PC-9 (cell line): ENCODE measurements at regions not wholly inside any gene's neighbourhood (a gene's known extent, or its start where the extent isn't known, plus 50 kb on each side); places are given as distances from the start of the nearest gene placed in this dataset.
"Not testable (repeated sequence)": the region's sequence is repeated elsewhere in the genome, so short reads cannot be mapped to it uniquely, and the experiment has no call there.

Experiments used
- BruUV-seq: library from RNA; stranded (reverse); fragments of 400-500 nt; replicated peaks from 2 replicates; lab custom pipeline; 2021; lab: Mats Ljungman, UMichigan
- CTCF ChIA-PET: fragments of 300-600 bp; sonication (Branson Sonifier 250); formaldehyde crosslinking; loops from one replicate; lab custom pipeline; 2022; ENCODE audit warnings: antibody characterized with exemption; lab: Charles Lee
- POLR2A ChIA-PET: fragments of 300-600 bp; sonication (Branson Sonifier 250); formaldehyde crosslinking; loops from one replicate; lab custom pipeline; 2022; ENCODE audit warnings: antibody characterized with exemption; ENCODE audit not compliant: unreplicated experiment; lab: Charles Lee
- DNase-seq, 2 experiments: peaks; one replicate each; pipeline versions ENCODE4 v3.0.0 to v3.0.0-alpha.2; 2015 to 2022; ENCODE audit warnings: mixed read lengths in 1 of 2
- H2AFZ ChIP-seq: fragments of 200-600 bp; sonication (generic); 2 replicates; pipeline ENCODE4 v1.8.1; 2017; ENCODE audit warnings: antibody characterized with exemption
- H3F3A ChIP-seq: fragments of 200-600 bp; sonication (generic); 2 replicates; pipeline ENCODE4 v1.8.1; 2017; ENCODE audit warnings: antibody characterized with exemption, mild to moderate bottlenecking, low read depth; ENCODE audit not compliant: insufficient read depth
- H3K27ac ChIP-seq: fragments of 200-600 bp; sonication (generic); 2 replicates; pipeline ENCODE4 v1.6.1; 2016; ENCODE audit warnings: mixed run types
- H3K27me3 ChIP-seq: fragments of 200-600 bp; sonication (generic); 2 replicates; pipeline ENCODE4 v1.6.1; 2016; ENCODE audit warnings: low read depth, mixed run types; ENCODE audit not compliant: insufficient read depth
- H3K36me3 ChIP-seq: fragments of 200-600 bp; sonication (generic); 2 replicates; pipeline ENCODE4 v1.6.1; 2016; ENCODE audit warnings: low read depth, mixed run types
- H3K4me1 ChIP-seq: fragments of 200-600 bp; sonication (generic); replicated peaks from 2 replicates; pipeline ENCODE4 v1.6.1; 2016; ENCODE audit warnings: mixed run types; ENCODE audit not compliant: insufficient read depth
- H3K4me2 ChIP-seq: fragments of 200-600 bp; sonication (generic); 2 replicates; pipeline ENCODE4 v1.6.1; 2017; ENCODE audit warnings: mixed run types
- H3K4me3 ChIP-seq: fragments of 200-600 bp; sonication (generic); 2 replicates; pipeline ENCODE4 v1.6.1; 2016; ENCODE audit warnings: mixed run types
- H3K79me2 ChIP-seq: fragments of 200-600 bp; sonication (generic); 2 replicates; pipeline ENCODE4 v1.6.1; 2017; ENCODE audit warnings: low read depth, mixed run types
- H3K9me2 ChIP-seq: fragments of 200-600 bp; sonication (generic); 2 replicates; pipeline ENCODE4 v1.8.1; 2017; ENCODE audit warnings: mild to moderate bottlenecking; ENCODE audit not compliant: insufficient read depth
- H3K9me3 ChIP-seq: fragments of 200-600 bp; sonication (generic); 2 replicates; pipeline ENCODE4 v1.8.1; 2016; ENCODE audit warnings: low read depth; ENCODE audit not compliant: insufficient read depth
- H4K20me1 ChIP-seq: fragments of 200-600 bp; sonication (generic); 2 replicates; pipeline ENCODE4 v1.8.1; 2017; ENCODE audit not compliant: insufficient read depth
- CTCF ChIP-seq: fragments of 200-600 bp; sonication (generic); conservative IDR thresholded peaks from 2 replicates; pipeline ENCODE4 v1.6.1; 2017; ENCODE audit warnings: mixed run types, antibody characterized with exemption, mild to moderate bottlenecking, moderate library complexity
- EZH2 ChIP-seq: fragments of 200-600 bp; sonication (generic); IDR thresholded peaks from 2 replicates; pipeline ENCODE4 v1.8.0; 2017; ENCODE audit warnings: antibody characterized with exemption, low read depth
- intact Hi-C: fragments of 100-400 bp; cut with micrococcal nuclease; formaldehyde crosslinking; loops from one replicate; pipeline ENCODE4 v1.10.0; 2022; ENCODE audit not compliant: unreplicated experiment

- no peaks in the 10 kb centered on the region for H3K9me3 ChIP-seq
- intact Hi-C loops = no loop called here
- no peaks in the 10 kb centered on the region for H3K79me2 ChIP-seq
- BruUV-seq = no TSS peak
- H3K36me3 ChIP-seq = no peaks in the 10 kb centered on the region
- ChIA-PET CTCF (no interaction called here), POLR2A (no interaction called here)
- TF ChIP-seq EZH2 (no peak), CTCF (no peak)
- no peak overlapping the region for H3K4me2 ChIP-seq
- no peaks in the 10 kb centered on the region for H3K4me1 ChIP-seq
- no peak overlapping the region for H3K4me3 ChIP-seq
- DNase-seq = no peak
- no peak overlapping the region for H3K27ac ChIP-seq
- H3K27me3 ChIP-seq = peaks cover 85% of the 10 kb centered on the region
- H3K9me2 ChIP-seq = no peaks in the 10 kb centered on the region
- H3F3A ChIP-seq = peaks cover 2% of the 10 kb centered on the region; the same call in 1 of the 2 replicates
- no peak overlapping the region for H2AFZ ChIP-seq
- no peaks in the 10 kb centered on the region for H4K20me1 ChIP-seq
Observed at GRCh38 chr5:2536632-2537377, 214.7 kb downstream of the IRX2 start.

- Histone ChIP-seq H3K79me2 (no peaks in the 10 kb centered on the region), H3K36me3 (no peaks in the 10 kb centered on the region), H3K4me1 (no peaks in the 10 kb centered on the region), H4K20me1 (no peaks in the 10 kb centered on the region), H3K9me2 (no peaks in the 10 kb centered on the region), H3F3A (peaks cover 6% of the 10 kb centered on the region; the same call in 1 of the 2 replicates), H3K27ac (no peak overlapping the region), H2AFZ (no peak overlapping the region), H3K4me3 (no peak overlapping the region), H3K9me3 (no peaks in the 10 kb centered on the region), H3K4me2 (no peak overlapping the region), H3K27me3 (peaks cover 80% of the 10 kb centered on the region)
- no peak for TF ChIP-seq CTCF
- no peak for DNase-seq
- BruUV-seq = no TSS peak
- intact Hi-C loops = no loop called here
- ChIA-PET CTCF (no interaction called here), POLR2A (no interaction called here)
Observed at GRCh38 chr5:2534970-2535369, 216.5 kb downstream of the IRX2 start.

GRCh38 chr5:2534251-2534650 is 217.2 kb downstream of the IRX2 start:
- H2AFZ ChIP-seq = no peak overlapping the region
- no peaks in the 10 kb centered on the region for H4K20me1 ChIP-seq
- intact Hi-C loops = no loop called here
- ChIA-PET CTCF (no interaction called here), POLR2A (no interaction called here)
- H3K79me2 ChIP-seq = no peaks in the 10 kb centered on the region
- no peaks in the 10 kb centered on the region for H3K9me2 ChIP-seq
- H3K4me3 ChIP-seq = no peak overlapping the region
- no TSS peak for BruUV-seq
- DNase-seq = no peak
- no peaks in the 10 kb centered on the region for H3K36me3 ChIP-seq
- TF ChIP-seq CTCF (no peak), EZH2 (no peak)
- peaks cover 80% of the 10 kb centered on the region for H3K27me3 ChIP-seq
- H3K27ac ChIP-seq = no peak overlapping the region
- H3K9me3 ChIP-seq = no peaks in the 10 kb centered on the region
- H3K4me1 ChIP-seq = no peaks in the 10 kb centered on the region
- no peak overlapping the region for H3K4me2 ChIP-seq
- peaks cover 6% of the 10 kb centered on the region; the same call in 1 of the 2 replicates for H3F3A ChIP-seq

- POLR2A ChIA-PET, H3K4me3 ChIP-seq, H4K20me1 ChIP-seq, DNase-seq, H3K9me3 ChIP-seq, H3K4me2 ChIP-seq, H3K4me1 ChIP-seq, intact Hi-C loops, H3K36me3 ChIP-seq, H3F3A ChIP-seq, H3K79me2 ChIP-seq, H3K27ac ChIP-seq, CTCF ChIA-PET, H3K9me2 ChIP-seq, BruUV-seq, H2AFZ ChIP-seq: not testable (repeated sequence)
- peaks cover 80% of the 10 kb centered on the region for H3K27me3 ChIP-seq
Observed at GRCh38 chr5:2533848-2534247, 217.6 kb downstream of the IRX2 start.
